ENCODE measurements at regions not wholly inside any gene's neighbourhood (a gene's known extent, or its start where the extent isn't known, plus 50 kb on each side); places are given as distances from the start of the nearest gene placed in this dataset.

DNA sequence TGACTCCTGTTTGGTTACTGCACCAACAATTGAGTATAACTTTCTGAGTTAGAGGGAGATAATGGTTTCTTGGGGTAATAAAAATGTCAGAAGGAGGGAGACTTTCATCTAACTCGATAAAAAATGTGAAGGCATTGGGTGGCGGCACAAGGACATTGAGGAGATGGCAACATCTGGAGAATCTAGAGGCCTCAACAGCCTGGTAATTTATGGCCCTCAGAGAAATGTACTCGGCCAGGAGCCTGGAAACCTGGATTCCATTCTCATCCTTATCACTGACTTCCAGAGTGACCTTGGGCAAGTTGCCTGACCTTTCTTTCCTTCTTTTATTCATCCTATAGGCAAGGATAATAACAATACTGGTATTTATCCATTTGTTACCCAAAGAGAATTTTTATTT, 173.5 kb upstream of the MEX3C start:
- DNase-seq (ENCODE audit: low read depth in 1 of 2, low spot score in 1 of 2), result peak in 1 of 2 donors; percentile 19
- TF ChIP-seq, protein P1, sequence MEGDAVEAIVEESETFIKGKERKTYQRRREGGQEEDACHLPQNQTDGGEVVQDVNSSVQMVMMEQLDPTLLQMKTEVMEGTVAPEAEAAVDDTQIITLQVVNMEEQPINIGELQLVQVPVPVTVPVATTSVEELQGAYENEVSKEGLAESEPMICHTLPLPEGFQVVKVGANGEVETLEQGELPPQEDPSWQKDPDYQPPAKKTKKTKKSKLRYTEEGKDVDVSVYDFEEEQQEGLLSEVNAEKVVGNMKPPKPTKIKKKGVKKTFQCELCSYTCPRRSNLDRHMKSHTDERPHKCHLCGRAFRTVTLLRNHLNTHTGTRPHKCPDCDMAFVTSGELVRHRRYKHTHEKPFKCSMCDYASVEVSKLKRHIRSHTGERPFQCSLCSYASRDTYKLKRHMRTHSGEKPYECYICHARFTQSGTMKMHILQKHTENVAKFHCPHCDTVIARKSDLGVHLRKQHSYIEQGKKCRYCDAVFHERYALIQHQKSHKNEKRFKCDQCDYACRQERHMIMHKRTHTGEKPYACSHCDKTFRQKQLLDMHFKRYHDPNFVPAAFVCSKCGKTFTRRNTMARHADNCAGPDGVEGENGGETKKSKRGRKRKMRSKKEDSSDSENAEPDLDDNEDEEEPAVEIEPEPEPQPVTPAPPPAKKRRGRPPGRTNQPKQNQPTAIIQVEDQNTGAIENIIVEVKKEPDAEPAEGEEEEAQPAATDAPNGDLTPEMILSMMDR (IDR thresholded peaks at IDR 0.05; ENCODE audit: low read depth, low read length), result no peak
- H3K4me3 ChIP-seq, result no peak overlapping the region
- H3K4me1 ChIP-seq (ENCODE audit: low read depth), result no peaks in the 10 kb centered on the region
- no peaks in the 10 kb centered on the region for H3K36me3 ChIP-seq
- no peaks in the 10 kb centered on the region for H3K27me3 ChIP-seq
- no peaks in the 10 kb centered on the region for H3K9me3 ChIP-seq (ENCODE audit: low read depth)
- no peak overlapping the region for H3K27ac ChIP-seq

DNA sequence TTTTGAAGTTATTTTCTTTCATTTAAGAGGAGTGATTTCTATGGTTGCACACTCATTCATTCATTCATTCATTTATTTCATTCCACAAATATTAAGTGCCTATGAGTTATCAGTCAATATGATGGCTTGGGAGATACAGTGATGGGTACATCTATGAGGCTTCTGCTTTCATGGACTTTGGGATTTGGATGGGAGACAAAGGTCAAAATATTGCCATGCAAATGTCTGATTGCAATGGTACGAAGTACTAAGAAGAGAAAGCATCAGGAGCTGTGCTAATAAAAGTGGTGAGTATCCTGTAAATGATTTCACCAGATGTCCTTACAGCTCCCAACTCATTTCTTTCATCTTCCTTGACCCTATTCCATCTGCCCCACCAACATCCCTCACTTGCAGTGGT, 174.4 kb upstream of the MEX3C start:
- Histone ChIP-seq H3K36me3 (no peaks in the 10 kb centered on the region), H3K27me3 (no peaks in the 10 kb centered on the region), H3K9me3 (ENCODE audit: low read depth) (no peaks in the 10 kb centered on the region), H3K4me3 (no peak overlapping the region), H3K27ac (no peak overlapping the region), H3K4me1 (ENCODE audit: low read depth) (no peaks in the 10 kb centered on the region)
- DNase-seq (ENCODE audit: low read depth in 1 of 2, low spot score in 1 of 2), result no peak
- TF ChIP-seq, protein P1 (IDR thresholded peaks at IDR 0.05; ENCODE audit: low read depth, low read length), result no peak

DNA sequence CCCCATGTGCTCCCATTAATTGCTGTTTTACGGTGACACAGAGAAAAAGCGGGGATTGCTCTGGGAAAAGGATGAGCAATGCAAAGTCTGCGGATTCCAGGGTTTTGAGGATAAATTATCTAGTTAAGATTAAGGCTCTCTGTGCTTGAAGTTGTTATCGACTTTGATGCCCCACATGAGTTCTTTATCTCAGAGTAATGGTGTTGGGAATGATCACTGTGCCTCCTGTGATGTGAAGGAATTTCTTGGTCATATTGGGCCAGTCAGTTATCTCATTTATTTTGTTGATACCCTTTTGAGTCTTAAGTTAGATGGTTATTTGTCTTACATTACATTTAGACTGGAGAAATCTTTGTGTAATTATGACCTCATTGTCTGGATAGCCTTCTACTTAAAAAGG, 184.6 kb upstream of the MEX3C start:
- no peak overlapping the region for H3K27ac ChIP-seq
- H3K36me3 ChIP-seq, result no peaks in the 10 kb centered on the region
- H3K4me1 ChIP-seq (ENCODE audit: low read depth), result no peaks in the 10 kb centered on the region
- DNase-seq (ENCODE audit: low read depth in 1 of 2, low spot score in 1 of 2), result no peak
- H3K4me3 ChIP-seq, result no peak overlapping the region
- TF ChIP-seq, protein P1 (IDR thresholded peaks at IDR 0.05; ENCODE audit: low read depth, low read length), result no peak
- H3K9me3 ChIP-seq (ENCODE audit: low read depth), result no peaks in the 10 kb centered on the region
- H3K27me3 ChIP-seq, result no peaks in the 10 kb centered on the region

DNA sequence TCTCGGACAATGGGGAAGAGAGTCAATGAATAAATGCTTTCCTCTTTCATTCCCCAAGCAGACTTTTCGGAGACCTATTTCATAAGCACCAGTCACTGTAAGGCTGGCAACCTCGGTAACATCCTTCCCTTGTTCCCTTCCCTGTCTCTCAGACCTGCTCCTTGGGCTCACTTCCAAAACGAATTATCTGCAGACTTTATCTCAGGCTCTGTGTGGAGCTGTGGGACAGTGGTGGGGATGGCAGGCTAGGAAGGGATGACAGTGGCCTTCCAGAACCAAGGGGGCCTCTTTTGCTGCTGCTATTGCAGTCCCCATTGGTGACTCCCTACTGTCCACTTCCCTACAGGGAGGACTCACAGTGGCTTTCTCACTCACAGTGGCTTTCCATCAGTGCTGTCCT, 185.6 kb upstream of the MEX3C start:
- H3K4me1 ChIP-seq (ENCODE audit: low read depth), result no peaks in the 10 kb centered on the region
- H3K9me3 ChIP-seq (ENCODE audit: low read depth), result no peaks in the 10 kb centered on the region
- no peak overlapping the region for H3K27ac ChIP-seq
- no peaks in the 10 kb centered on the region for H3K27me3 ChIP-seq
- H3K4me3 ChIP-seq, result no peak overlapping the region
- no peak for DNase-seq (ENCODE audit: low read depth in 1 of 2, low spot score in 1 of 2)
- H3K36me3 ChIP-seq, result no peaks in the 10 kb centered on the region
- TF ChIP-seq, protein P1 (IDR thresholded peaks at IDR 0.05; ENCODE audit: low read depth, low read length), result no peak

DNA sequence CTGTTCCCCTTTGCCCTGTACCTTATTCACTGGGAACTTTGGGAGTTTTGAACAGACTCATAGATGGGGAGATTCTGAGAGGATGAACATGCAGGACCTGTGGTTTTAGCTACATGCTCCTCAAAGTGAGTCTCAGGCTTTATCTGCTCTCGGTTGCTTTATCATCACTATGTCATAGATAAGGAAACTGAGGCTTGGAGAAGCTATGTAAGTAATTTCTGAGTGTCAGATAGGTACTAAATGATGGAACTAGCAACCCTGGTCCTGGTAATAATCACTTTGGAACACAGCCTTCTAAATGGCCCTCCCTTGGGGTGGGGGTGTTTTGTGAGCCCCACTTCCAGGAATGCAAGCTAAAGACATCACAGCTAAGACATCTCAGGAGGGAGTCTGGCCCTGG, 186.2 kb upstream of the MEX3C start:
- H3K9me3 ChIP-seq (ENCODE audit: low read depth), result no peaks in the 10 kb centered on the region
- H3K36me3 ChIP-seq, result no peaks in the 10 kb centered on the region
- H3K27ac ChIP-seq, result no peak overlapping the region
- no peaks in the 10 kb centered on the region for H3K27me3 ChIP-seq
- TF ChIP-seq, protein P1 (IDR thresholded peaks at IDR 0.05; ENCODE audit: low read depth, low read length), result no peak
- DNase-seq (ENCODE audit: low read depth in 1 of 2, low spot score in 1 of 2), result no peak
- no peaks in the 10 kb centered on the region for H3K4me1 ChIP-seq (ENCODE audit: low read depth)
- H3K4me3 ChIP-seq, result no peak overlapping the region

DNA sequence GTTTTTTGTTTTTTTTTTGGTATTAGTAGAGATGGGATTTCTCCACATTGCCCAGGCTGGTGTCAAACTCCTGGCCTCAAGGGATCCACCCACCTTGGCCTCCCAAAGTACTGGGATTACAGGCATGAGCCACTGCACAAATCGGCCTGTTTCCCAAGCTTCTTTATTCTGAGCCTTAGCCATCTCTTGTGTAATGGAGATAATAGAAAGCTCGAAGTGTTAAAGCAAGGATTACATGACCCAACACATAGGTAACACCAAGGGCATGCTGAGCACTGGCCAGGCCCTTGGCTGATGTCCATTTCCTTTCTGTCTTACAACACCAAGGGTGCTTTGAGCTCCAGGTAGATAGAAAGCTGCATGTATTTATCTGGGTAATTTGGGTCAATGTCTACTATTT, 187.8 kb upstream of the MEX3C start:
- Histone ChIP-seq H3K4me1 (ENCODE audit: low read depth) (no peaks in the 10 kb centered on the region), H3K4me3 (no peak overlapping the region), H3K27ac (no peak overlapping the region), H3K9me3 (ENCODE audit: low read depth) (no peaks in the 10 kb centered on the region), H3K27me3 (no peaks in the 10 kb centered on the region), H3K36me3 (no peaks in the 10 kb centered on the region)
- no peak for DNase-seq (ENCODE audit: low read depth in 1 of 2, low spot score in 1 of 2)
- TF ChIP-seq, protein P1 (IDR thresholded peaks at IDR 0.05; ENCODE audit: low read depth, low read length), result no peak
